Chondrocyte (in vitro differentiated cells): ENCODE measurements at regions not wholly inside any gene's neighbourhood (a gene's known extent, or its start where the extent isn't known, plus 50 kb on each side); places are given as distances from the start of the nearest gene placed in this dataset.
A peak's percentile ranks its signal among the peaks of the same experiment; 100 is the strongest.

ENCODE experiments used
- DNase-seq: peaks from one replicate; pipeline ENCODE4 v3.0.0; 2021; ENCODE audit warnings: mixed read lengths, low spot score
- H3K27ac Mint-ChIP-seq: one replicate; pipeline ENCODE4 v1.8.0; 2021; ENCODE audit warnings: mild to moderate bottlenecking, moderate library complexity, mixed read lengths; ENCODE audit not compliant: unreplicated experiment
- H3K27me3 Mint-ChIP-seq: 2 replicates; pipeline ENCODE4 v1.8.0; 2021; ENCODE audit warnings: low read depth, mixed read lengths
- H3K36me3 Mint-ChIP-seq: 2 replicates; pipeline ENCODE4 v1.8.0; 2021; ENCODE audit warnings: low read depth, mixed read lengths
- H3K4me1 Mint-ChIP-seq: 2 replicates; pipeline ENCODE4 v1.8.0; 2021; ENCODE audit warnings: low read depth, mild to moderate bottlenecking, mixed read lengths
- H3K4me3 Mint-ChIP-seq: one replicate; pipeline ENCODE4 v1.8.0; 2021; ENCODE audit warnings: mild to moderate bottlenecking, moderate library complexity, mixed read lengths; ENCODE audit not compliant: unreplicated experiment
- H3K9me3 Mint-ChIP-seq: 2 replicates; pipeline ENCODE4 v1.8.0; 2021; ENCODE audit warnings: low read depth, mixed read lengths
- CTCF ChIP-seq: fragments of 200-600 bp; sonication (generic); IDR thresholded peaks from 2 replicates; pipeline ENCODE4 v1.5.0; 2021; ENCODE audit warnings: antibody characterized with exemption, mild to moderate bottlenecking, moderate library complexity

DNA sequence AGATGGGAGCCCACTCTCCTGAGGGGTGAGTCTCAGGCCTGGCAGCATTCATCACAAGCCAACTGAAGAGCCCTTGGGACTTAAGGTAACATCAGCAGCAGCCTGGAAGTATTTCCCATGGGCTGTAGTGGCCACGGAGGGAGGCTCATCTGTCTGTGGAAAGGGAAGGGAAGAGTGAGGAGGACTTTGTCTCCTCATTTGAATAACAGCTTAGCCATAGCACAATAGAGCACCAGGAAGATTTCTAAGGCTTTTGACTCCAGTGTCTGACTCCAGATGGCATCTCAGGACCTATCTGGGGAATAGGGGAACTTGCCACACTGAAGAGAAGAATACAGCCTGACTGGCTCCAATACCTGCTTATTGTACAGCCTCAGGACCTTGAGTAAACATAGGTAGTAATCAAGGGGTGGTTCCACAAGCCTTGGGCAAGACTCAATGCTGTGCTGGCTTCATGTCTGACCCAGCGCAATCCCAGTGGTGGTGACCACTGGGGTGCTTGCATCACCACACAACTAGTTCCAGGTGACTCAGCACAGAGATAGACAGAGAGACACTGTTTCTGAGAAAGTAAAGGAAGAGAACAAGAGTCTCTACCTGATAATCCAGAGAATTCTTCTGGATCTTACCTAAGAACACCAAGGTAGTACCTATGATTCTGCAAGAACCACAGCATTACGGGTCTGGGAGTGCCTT is 510.5 kb upstream of the CCDC179 start:
- Mint-ChIP-seq H3K27ac (no peak overlapping the region), H3K27me3 (peaks cover 3% of the 10 kb centered on the region), H3K4me1 (no peaks in the 10 kb centered on the region), H3K36me3 (no peaks in the 10 kb centered on the region), H3K4me3 (no peak overlapping the region), H3K9me3 (peaks cover 20% of the 10 kb centered on the region)
- DNase-seq: no peak
- no peak for TF ChIP-seq CTCF

GRCh38 chr11:23377909-23378308 is 517.6 kb upstream of the CCDC179 start:
- H3K9me3 Mint-ChIP-seq: peaks cover 2% of the 10 kb centered on the region
- peaks cover 5% of the 10 kb centered on the region for H3K27me3 Mint-ChIP-seq
- TF ChIP-seq CTCF: no peak
- peaks cover 1% of the 10 kb centered on the region for H3K36me3 Mint-ChIP-seq
- no peaks in the 10 kb centered on the region for H3K4me1 Mint-ChIP-seq
- no peak overlapping the region for H3K27ac Mint-ChIP-seq
- DNase-seq: no peak
- no peak overlapping the region for H3K4me3 Mint-ChIP-seq

- Mint-ChIP-seq H3K9me3 (peaks cover 3% of the 10 kb centered on the region), H3K27ac (no peak overlapping the region), H3K4me1 (no peaks in the 10 kb centered on the region), H3K4me3 (no peak overlapping the region), H3K36me3 (no peaks in the 10 kb centered on the region), H3K27me3 (peaks cover 6% of the 10 kb centered on the region)
- no peak for TF ChIP-seq CTCF
- DNase-seq: no peak
Observed at GRCh38 chr11:23391031-23391430, 530.8 kb upstream of the CCDC179 start.

DNA sequence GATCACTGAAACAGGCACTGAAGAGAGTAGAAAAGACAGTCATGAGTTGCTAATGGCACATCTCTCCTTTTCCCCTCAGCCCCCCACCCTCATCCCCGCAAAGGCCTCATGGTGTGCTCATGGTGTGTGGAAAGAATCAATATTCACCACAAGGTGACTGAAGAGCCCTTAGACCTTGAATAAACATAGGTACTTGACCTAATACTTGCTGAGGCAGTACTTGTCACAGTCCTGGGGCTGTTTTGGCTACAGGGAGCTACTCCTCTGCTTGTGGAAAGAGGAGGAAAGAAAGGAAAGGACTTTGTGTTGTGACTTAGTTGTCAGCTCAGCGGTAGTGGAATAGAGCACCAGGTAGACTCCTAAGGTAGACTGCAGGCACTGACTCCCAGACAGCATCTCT is 537.8 kb upstream of the CCDC179 start:
- H3K27me3 Mint-ChIP-seq: peaks cover 2% of the 10 kb centered on the region
- H3K27ac Mint-ChIP-seq: no peak overlapping the region
- no peak for TF ChIP-seq CTCF
- no peaks in the 10 kb centered on the region for H3K9me3 Mint-ChIP-seq
- no peaks in the 10 kb centered on the region for H3K36me3 Mint-ChIP-seq
- no peak for DNase-seq
- no peaks in the 10 kb centered on the region for H3K4me1 Mint-ChIP-seq
- H3K4me3 Mint-ChIP-seq: no peak overlapping the region

DNA sequence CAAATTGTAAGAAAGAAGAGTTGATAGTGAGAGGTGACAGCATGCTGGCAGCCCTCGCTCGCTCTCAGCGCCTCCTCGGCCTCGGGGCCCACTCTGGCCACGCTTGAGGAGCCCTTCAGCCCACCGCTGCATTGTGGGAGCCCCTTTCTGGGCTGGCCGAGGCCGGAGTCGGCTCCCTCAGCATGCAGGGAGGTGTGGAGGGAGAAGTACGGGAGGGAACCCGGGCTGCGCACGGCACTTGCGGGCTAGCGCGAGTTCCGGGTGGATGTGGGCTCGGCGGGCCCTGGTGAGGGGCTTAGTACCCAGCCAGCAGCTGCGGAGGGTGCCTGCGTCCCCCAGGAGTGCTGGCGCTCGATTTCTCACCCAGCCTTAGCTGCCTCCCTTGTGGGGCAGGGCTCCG is 539.7 kb upstream of the CCDC179 start:
- DNase-seq: peak; percentile 87
- no peak overlapping the region for H3K4me3 Mint-ChIP-seq
- no peaks in the 10 kb centered on the region for H3K36me3 Mint-ChIP-seq
- peaks cover 2% of the 10 kb centered on the region for H3K27me3 Mint-ChIP-seq
- no peaks in the 10 kb centered on the region for H3K4me1 Mint-ChIP-seq
- H3K9me3 Mint-ChIP-seq: no peaks in the 10 kb centered on the region
- H3K27ac Mint-ChIP-seq: no peak overlapping the region
- TF ChIP-seq CTCF: no peak
